ENCODE measurements at regions not wholly inside any gene's neighbourhood (a gene's known extent, or its start where the extent isn't known, plus 50 kb on each side); places are given as distances from the start of the nearest gene placed in this dataset.

- no peaks in the 10 kb centered on the region for H3K9me3 ChIP-seq (ENCODE audit: low read length)
- no peak for DNase-seq
- H3K4me2 ChIP-seq (ENCODE audit: low read depth, low read length, poor library complexity, severe bottlenecking), result no peak overlapping the region
- no peaks in the 10 kb centered on the region for H3K79me2 ChIP-seq (ENCODE audit: low read length)
- no peak overlapping the region for H3K27ac ChIP-seq (ENCODE audit: low read length)
- H3K9ac ChIP-seq (ENCODE audit: low read length), result no peak overlapping the region
- H3K4me3 ChIP-seq (ENCODE audit: low read length), result no peak overlapping the region
- no peaks in the 10 kb centered on the region for H3K27me3 ChIP-seq (ENCODE audit: low read length)
- no peak overlapping the region for H2AFZ ChIP-seq (ENCODE audit: low read length)
- no peaks in the 10 kb centered on the region for H3K36me3 ChIP-seq (ENCODE audit: insufficient read depth, low read length)
- peaks cover 32% of the 10 kb centered on the region for H3K4me1 ChIP-seq (ENCODE audit: low read length)
- H3K9me2 ChIP-seq (replicated peaks; ENCODE audit: insufficient read depth, low read length), result no peaks in the 10 kb centered on the region
- H4K20me1 ChIP-seq (ENCODE audit: insufficient read depth, low read depth, low read length), result no peaks in the 10 kb centered on the region
Measured at GRCh38 chr4:138643827-138644226, 371.8 kb upstream of the NOCT start.

- no peaks in the 10 kb centered on the region for H3K27me3 ChIP-seq (ENCODE audit: low read length)
- peaks cover 3% of the 10 kb centered on the region for H3K4me1 ChIP-seq (ENCODE audit: low read length)
- DNase-seq, result no peak
- no peaks in the 10 kb centered on the region for H3K9me2 ChIP-seq (replicated peaks; ENCODE audit: insufficient read depth, low read length)
- no peaks in the 10 kb centered on the region for H3K79me2 ChIP-seq (ENCODE audit: low read length)
- H3K9me3 ChIP-seq (ENCODE audit: low read length), result no peaks in the 10 kb centered on the region
- H3K9ac ChIP-seq (ENCODE audit: low read length), result no peak overlapping the region
- no peak overlapping the region for H3K4me2 ChIP-seq (ENCODE audit: low read depth, low read length, poor library complexity, severe bottlenecking)
- H4K20me1 ChIP-seq (ENCODE audit: insufficient read depth, low read depth, low read length), result no peaks in the 10 kb centered on the region
- no peaks in the 10 kb centered on the region for H3K36me3 ChIP-seq (ENCODE audit: insufficient read depth, low read length)
- no peak overlapping the region for H3K27ac ChIP-seq (ENCODE audit: low read length)
- H2AFZ ChIP-seq (ENCODE audit: low read length), result no peak overlapping the region
- no peak overlapping the region for H3K4me3 ChIP-seq (ENCODE audit: low read length)
Measured at GRCh38 chr4:138639018-138639741, 376.4 kb upstream of the NOCT start.

- H3K4me1 ChIP-seq (ENCODE audit: low read length), result peaks cover 12% of the 10 kb centered on the region
- H3K4me3 ChIP-seq (ENCODE audit: low read length), result no peak overlapping the region
- H3K27ac ChIP-seq (ENCODE audit: low read length), result no peak overlapping the region
- no peak overlapping the region for H2AFZ ChIP-seq (ENCODE audit: low read length)
- H3K79me2 ChIP-seq (ENCODE audit: low read length), result no peaks in the 10 kb centered on the region
- no peaks in the 10 kb centered on the region for H4K20me1 ChIP-seq (ENCODE audit: insufficient read depth, low read depth, low read length)
- no peaks in the 10 kb centered on the region for H3K9me3 ChIP-seq (ENCODE audit: low read length)
- no peak overlapping the region for H3K9ac ChIP-seq (ENCODE audit: low read length)
- H3K9me2 ChIP-seq (replicated peaks; ENCODE audit: insufficient read depth, low read length), result no peaks in the 10 kb centered on the region
- no peaks in the 10 kb centered on the region for H3K27me3 ChIP-seq (ENCODE audit: low read length)
- no peak overlapping the region for H3K4me2 ChIP-seq (ENCODE audit: low read depth, low read length, poor library complexity, severe bottlenecking)
- H3K36me3 ChIP-seq (ENCODE audit: insufficient read depth, low read length), result no peaks in the 10 kb centered on the region
- no peak for DNase-seq
Measured at GRCh38 chr4:138636781-138637180, 378.8 kb upstream of the NOCT start.

- Histone ChIP-seq H3K4me3 (ENCODE audit: low read length) (no peak overlapping the region), H3K27ac (ENCODE audit: low read length) (no peak overlapping the region), H3K79me2 (ENCODE audit: low read length) (no peaks in the 10 kb centered on the region), H4K20me1 (ENCODE audit: insufficient read depth, low read depth, low read length) (no peaks in the 10 kb centered on the region), H3K27me3 (ENCODE audit: low read length) (no peaks in the 10 kb centered on the region), H3K9me2 (replicated peaks; ENCODE audit: insufficient read depth, low read length) (no peaks in the 10 kb centered on the region), H3K4me2 (ENCODE audit: low read depth, low read length, poor library complexity, severe bottlenecking) (no peak overlapping the region), H3K36me3 (ENCODE audit: insufficient read depth, low read length) (no peaks in the 10 kb centered on the region), H3K9me3 (ENCODE audit: low read length) (no peaks in the 10 kb centered on the region), H3K4me1 (ENCODE audit: low read length) (peaks cover 12% of the 10 kb centered on the region), H3K9ac (ENCODE audit: low read length) (no peak overlapping the region), H2AFZ (ENCODE audit: low read length) (no peak overlapping the region)
- no peak for DNase-seq
Measured at GRCh38 chr4:138634915-138635314, 380.7 kb upstream of the NOCT start.

- Histone ChIP-seq H3K4me1 (ENCODE audit: low read length) (peaks cover 13% of the 10 kb centered on the region), H3K9me2 (replicated peaks; ENCODE audit: insufficient read depth, low read length) (no peaks in the 10 kb centered on the region), H3K36me3 (ENCODE audit: insufficient read depth, low read length) (no peaks in the 10 kb centered on the region), H4K20me1 (ENCODE audit: insufficient read depth, low read depth, low read length) (no peaks in the 10 kb centered on the region), H3K4me2 (ENCODE audit: low read depth, low read length, poor library complexity, severe bottlenecking) (peak overlapping the region; percentile 6), H3K79me2 (ENCODE audit: low read length) (no peaks in the 10 kb centered on the region), H3K27ac (ENCODE audit: low read length) (no peak overlapping the region), H3K9ac (ENCODE audit: low read length) (no peak overlapping the region), H3K27me3 (ENCODE audit: low read length) (no peaks in the 10 kb centered on the region), H2AFZ (ENCODE audit: low read length) (no peak overlapping the region), H3K4me3 (ENCODE audit: low read length) (no peak overlapping the region), H3K9me3 (ENCODE audit: low read length) (no peaks in the 10 kb centered on the region)
- no peak for DNase-seq
Measured at GRCh38 chr4:138633580-138633904, 382.0 kb upstream of the NOCT start.

- Histone ChIP-seq H3K9ac (ENCODE audit: low read length) (no peak overlapping the region), H3K4me1 (ENCODE audit: low read length) (peaks cover 18% of the 10 kb centered on the region), H3K9me2 (replicated peaks; ENCODE audit: insufficient read depth, low read length) (no peaks in the 10 kb centered on the region), H3K4me2 (ENCODE audit: low read depth, low read length, poor library complexity, severe bottlenecking) (no peak overlapping the region), H2AFZ (ENCODE audit: low read length) (no peak overlapping the region), H3K9me3 (ENCODE audit: low read length) (no peaks in the 10 kb centered on the region), H3K36me3 (ENCODE audit: insufficient read depth, low read length) (no peaks in the 10 kb centered on the region), H3K27ac (ENCODE audit: low read length) (no peak overlapping the region), H3K79me2 (ENCODE audit: low read length) (no peaks in the 10 kb centered on the region), H4K20me1 (ENCODE audit: insufficient read depth, low read depth, low read length) (no peaks in the 10 kb centered on the region), H3K4me3 (ENCODE audit: low read length) (no peak overlapping the region), H3K27me3 (ENCODE audit: low read length) (no peaks in the 10 kb centered on the region)
- no peak for DNase-seq
Measured at GRCh38 chr4:138632856-138633579, 382.6 kb upstream of the NOCT start.

- Histone ChIP-seq H3K9me3 (ENCODE audit: low read length) (no peaks in the 10 kb centered on the region), H3K9ac (ENCODE audit: low read length) (no peak overlapping the region), H2AFZ (ENCODE audit: low read length) (no peak overlapping the region), H3K4me1 (ENCODE audit: low read length) (peaks cover 28% of the 10 kb centered on the region), H3K27me3 (ENCODE audit: low read length) (no peaks in the 10 kb centered on the region), H3K79me2 (ENCODE audit: low read length) (no peaks in the 10 kb centered on the region), H3K36me3 (ENCODE audit: insufficient read depth, low read length) (no peaks in the 10 kb centered on the region), H3K9me2 (replicated peaks; ENCODE audit: insufficient read depth, low read length) (no peaks in the 10 kb centered on the region), H3K4me2 (ENCODE audit: low read depth, low read length, poor library complexity, severe bottlenecking) (no peak overlapping the region), H4K20me1 (ENCODE audit: insufficient read depth, low read depth, low read length) (no peaks in the 10 kb centered on the region), H3K27ac (ENCODE audit: low read length) (no peak overlapping the region), H3K4me3 (ENCODE audit: low read length) (no peak overlapping the region)
- DNase-seq, result no peak
Measured at GRCh38 chr4:138630666-138631065, 384.9 kb upstream of the NOCT start.

GRCh38 chr4:138629669-138630068 lies 385.9 kb upstream of the NOCT start:
- Histone ChIP-seq H3K27me3 (ENCODE audit: low read length) (no peaks in the 10 kb centered on the region), H3K9ac (ENCODE audit: low read length) (no peak overlapping the region), H3K36me3 (ENCODE audit: insufficient read depth, low read length) (no peaks in the 10 kb centered on the region), H3K9me3 (ENCODE audit: low read length) (no peaks in the 10 kb centered on the region), H3K9me2 (replicated peaks; ENCODE audit: insufficient read depth, low read length) (no peaks in the 10 kb centered on the region), H4K20me1 (ENCODE audit: insufficient read depth, low read depth, low read length) (no peaks in the 10 kb centered on the region), H3K27ac (ENCODE audit: low read length) (no peak overlapping the region), H3K4me2 (ENCODE audit: low read depth, low read length, poor library complexity, severe bottlenecking) (no peak overlapping the region), H3K4me1 (ENCODE audit: low read length) (peaks cover 28% of the 10 kb centered on the region), H3K4me3 (ENCODE audit: low read length) (no peak overlapping the region), H3K79me2 (ENCODE audit: low read length) (no peaks in the 10 kb centered on the region), H2AFZ (ENCODE audit: low read length) (no peak overlapping the region)
- DNase-seq, result no peak

Data from Karpas-422 (cell line).